AG08396 (cell line): ENCODE measurements at regions not wholly inside any gene's neighbourhood (a gene's known extent, or its start where the extent isn't known, plus 50 kb on each side); places are given as distances from the start of the nearest gene placed in this dataset.
"Not testable (repeated sequence)": the region's sequence is repeated elsewhere in the genome, so short reads cannot be mapped to it uniquely, and the experiment has no call there.

ENCODE experiments used
- DNase-seq: peaks from one replicate; pipeline ENCODE4 v3.0.0; 2012; ENCODE audit warnings: low spot score, mixed read lengths

GRCh38 chr3:144463911-144464310, 492.3 kb downstream of the DIPK2A start:
- DNase-seq = no peak

GRCh38 chr3:144466114-144466513, 494.5 kb downstream of the DIPK2A start:
- DNase-seq = no peak

- no peak for DNase-seq
Observed at GRCh38 chr3:144466540-144466939, 494.9 kb downstream of the DIPK2A start.

- no peak for DNase-seq
Observed at GRCh38 chr3:144470666-144471065, 499.0 kb downstream of the DIPK2A start.

- DNase-seq = no peak
Observed at GRCh38 chr3:144477593-144477992, 506.0 kb downstream of the DIPK2A start.

GRCh38 chr3:144480416-144480919, 508.8 kb downstream of the DIPK2A start:
- DNase-seq = no peak

GRCh38 chr3:144482876-144483275, 511.3 kb downstream of the DIPK2A start:
- no peak for DNase-seq

- no peak for DNase-seq
Observed at GRCh38 chr3:144487011-144487410, 515.4 kb downstream of the DIPK2A start.

- no peak for DNase-seq
Observed at GRCh38 chr3:144488927-144489326, 517.3 kb downstream of the DIPK2A start.

- no peak for DNase-seq
Observed at GRCh38 chr3:144491333-144491732, 519.7 kb downstream of the DIPK2A start.

GRCh38 chr3:144494651-144495050, 523.0 kb downstream of the DIPK2A start:
- not testable (repeated sequence) for DNase-seq

GRCh38 chr3:144496141-144496835, 524.7 kb downstream of the DIPK2A start:
- DNase-seq = peak; percentile 8

GRCh38 chr3:144497452-144497851, 525.8 kb downstream of the DIPK2A start:
- DNase-seq = no peak

- DNase-seq = no peak
Observed at GRCh38 chr3:144499001-144499930, 527.6 kb downstream of the DIPK2A start.

- DNase-seq = no peak
Observed at GRCh38 chr3:144501467-144501866, 529.8 kb downstream of the DIPK2A start.

- DNase-seq = no peak
Observed at GRCh38 chr3:144502402-144502801, 530.8 kb downstream of the DIPK2A start.

GRCh38 chr3:144506375-144506774, 534.8 kb downstream of the DIPK2A start:
- DNase-seq = not testable (repeated sequence)

- DNase-seq = no peak
Observed at GRCh38 chr3:144511346-144511745, 539.7 kb downstream of the DIPK2A start.

GRCh38 chr3:144516026-144516425, 544.4 kb downstream of the DIPK2A start:
- DNase-seq = no peak

- DNase-seq = no peak
Observed at GRCh38 chr3:144516589-144516988, 545.0 kb downstream of the DIPK2A start.

GRCh38 chr3:144521131-144521530, 549.5 kb downstream of the DIPK2A start:
- no peak for DNase-seq

GRCh38 chr3:144522456-144522855, 550.8 kb downstream of the DIPK2A start:
- DNase-seq = no peak

- no peak for DNase-seq
Observed at GRCh38 chr3:144523396-144523795, 551.8 kb downstream of the DIPK2A start.
